Astrocyte (in vitro differentiated cells and primary cell): ENCODE measurements at regions not wholly inside any gene's neighbourhood (a gene's known extent, or its start where the extent isn't known, plus 50 kb on each side); places are given as distances from the start of the nearest gene placed in this dataset.

Experiments used
- DNase-seq: peaks from one replicate; pipeline ENCODE4 v3.0.0-alpha.2; 2010; ENCODE audit warnings: low read depth
- FAIRE-seq: peaks from 2 replicates; lab custom pipeline; 2011; peaks lifted over from hg19 to GRCh38; lab: Jason Lieb, UNC
- H2AFZ ChIP-seq: 2 replicates; pipeline ENCODE4 v1.6.0; 2012; ENCODE audit warnings: low read depth, low read length, inconsistent platforms
- H3K27ac ChIP-seq: 2 replicates; pipeline ENCODE4 v1.5.1; 2011; ENCODE audit warnings: low read depth, low read length, inconsistent platforms
- H3K27me3 ChIP-seq: 2 replicates; pipeline ENCODE4 v1.6.0; 2011; ENCODE audit warnings: low read length, inconsistent platforms; ENCODE audit not compliant: insufficient read depth
- H3K36me3 ChIP-seq: 2 replicates; pipeline ENCODE4 v1.5.1; 2011; ENCODE audit warnings: low read length, inconsistent platforms; ENCODE audit not compliant: insufficient read depth
- H3K4me1 ChIP-seq: 2 replicates; pipeline ENCODE4 v1.5.1; 2011; ENCODE audit warnings: low read length, inconsistent platforms; ENCODE audit not compliant: insufficient read depth
- H3K4me2 ChIP-seq: 2 replicates; pipeline ENCODE4 v1.6.0; 2012; ENCODE audit warnings: low read length, inconsistent platforms
- H3K4me3 ChIP-seq: 2 replicates; pipeline ENCODE4 v1.5.1; 2011; ENCODE audit warnings: low read depth, mild to moderate bottlenecking, low read length, inconsistent platforms; ENCODE audit not compliant: insufficient read depth
- H3K79me2 ChIP-seq: 2 replicates; pipeline ENCODE4 v1.6.0; 2012; ENCODE audit warnings: mild to moderate bottlenecking, low read length, inconsistent platforms; ENCODE audit not compliant: insufficient read depth
- H3K9ac ChIP-seq: 2 replicates; pipeline ENCODE4 v1.6.0; 2012; ENCODE audit warnings: mild to moderate bottlenecking, low read length, inconsistent platforms
- H3K9me3 ChIP-seq: 2 replicates; pipeline ENCODE4 v1.5.1; 2012; ENCODE audit warnings: low read depth, mild to moderate bottlenecking, low read length, inconsistent platforms; ENCODE audit not compliant: insufficient read depth
- H4K20me1 ChIP-seq: 2 replicates; pipeline ENCODE4 v1.6.0; 2012; ENCODE audit warnings: low read length, inconsistent platforms; ENCODE audit not compliant: insufficient read depth
- H3K27ac Mint-ChIP-seq: one replicate; pipeline ENCODE4 v1.8.0; 2021; ENCODE audit warnings: mild to moderate bottlenecking, mixed read lengths; ENCODE audit not compliant: unreplicated experiment
- H3K27me3 Mint-ChIP-seq: one replicate; pipeline ENCODE4 v1.8.0; 2021; ENCODE audit warnings: low read depth, mixed read lengths; ENCODE audit not compliant: unreplicated experiment
- H3K36me3 Mint-ChIP-seq: one replicate; pipeline ENCODE4 v1.8.0; 2021; ENCODE audit warnings: low read depth, mixed read lengths; ENCODE audit not compliant: unreplicated experiment
- H3K4me1 Mint-ChIP-seq: one replicate; pipeline ENCODE4 v1.8.0; 2021; ENCODE audit warnings: low read depth, mixed read lengths; ENCODE audit not compliant: unreplicated experiment
- H3K4me3 Mint-ChIP-seq: one replicate; pipeline ENCODE4 v1.8.0; 2021; ENCODE audit warnings: mild to moderate bottlenecking, moderate library complexity, mixed read lengths; ENCODE audit not compliant: unreplicated experiment
- H3K9me3 Mint-ChIP-seq: one replicate; pipeline ENCODE4 v1.8.0; 2021; ENCODE audit warnings: mild to moderate bottlenecking, mixed read lengths; ENCODE audit not compliant: unreplicated experiment
- CTCF ChIP-seq: IDR thresholded peaks from 2 replicates; pipeline ENCODE4 v1.5.1; 2011; ENCODE audit warnings: low read depth, mild to moderate bottlenecking, inconsistent platforms, low read length, moderate library complexity; ENCODE audit not compliant: insufficient read depth
- EZH2 ChIP-seq: IDR thresholded peaks from 2 replicates; pipeline ENCODE4 v1.6.1; 2012; ENCODE audit warnings: mild to moderate bottlenecking, low read length, inconsistent platforms; ENCODE audit not compliant: insufficient read depth

GRCh38 chr10:78729800-78730199 is 339.0 kb upstream of the ZMIZ1 start:
- H3K27ac Mint-ChIP-seq, result no peak overlapping the region
- H3K4me3 ChIP-seq, result no peak overlapping the region
- H3K36me3 ChIP-seq, result no peaks in the 10 kb centered on the region
- H3K4me3 Mint-ChIP-seq, result no peak overlapping the region
- no peaks in the 10 kb centered on the region for H3K36me3 Mint-ChIP-seq
- H3K4me1 ChIP-seq, result no peaks in the 10 kb centered on the region
- H3K4me2 ChIP-seq, result no peak overlapping the region
- H3K4me1 Mint-ChIP-seq, result peaks cover 3% of the 10 kb centered on the region
- no peak overlapping the region for H3K9ac ChIP-seq
- DNase-seq (no peak), FAIRE-seq (no peak)
- H3K27me3 ChIP-seq, result peaks cover 55% of the 10 kb centered on the region
- H3K9me3 Mint-ChIP-seq, result peaks cover 10% of the 10 kb centered on the region
- H2AFZ ChIP-seq, result no peak overlapping the region
- H3K27ac ChIP-seq, result no peak overlapping the region
- no peaks in the 10 kb centered on the region for H4K20me1 ChIP-seq
- no peak for TF ChIP-seq EZH2
- no peak for TF ChIP-seq CTCF
- H3K27me3 Mint-ChIP-seq, result peaks cover 82% of the 10 kb centered on the region
- H3K79me2 ChIP-seq, result no peaks in the 10 kb centered on the region
- no peaks in the 10 kb centered on the region for H3K9me3 ChIP-seq

GRCh38 chr10:78730754-78731153 is 338.0 kb upstream of the ZMIZ1 start:
- no peaks in the 10 kb centered on the region for H3K36me3 ChIP-seq
- TF ChIP-seq CTCF, result no peak
- TF ChIP-seq EZH2, result no peak
- no peak overlapping the region for H2AFZ ChIP-seq
- H3K9me3 Mint-ChIP-seq, result peaks cover 8% of the 10 kb centered on the region
- H3K4me2 ChIP-seq, result no peak overlapping the region
- H3K27ac Mint-ChIP-seq, result no peak overlapping the region
- no peak overlapping the region for H3K4me3 Mint-ChIP-seq
- H4K20me1 ChIP-seq, result no peaks in the 10 kb centered on the region
- no peaks in the 10 kb centered on the region for H3K4me1 ChIP-seq
- peaks cover 48% of the 10 kb centered on the region for H3K27me3 ChIP-seq
- H3K4me1 Mint-ChIP-seq, result peaks cover 3% of the 10 kb centered on the region
- H3K4me3 ChIP-seq, result no peak overlapping the region
- H3K9ac ChIP-seq, result no peak overlapping the region
- H3K36me3 Mint-ChIP-seq, result no peaks in the 10 kb centered on the region
- no peak overlapping the region for H3K27ac ChIP-seq
- no peaks in the 10 kb centered on the region for H3K9me3 ChIP-seq
- peaks cover 83% of the 10 kb centered on the region for H3K27me3 Mint-ChIP-seq
- FAIRE-seq, result no peak
- DNase-seq, result no peak
- no peaks in the 10 kb centered on the region for H3K79me2 ChIP-seq

DNA sequence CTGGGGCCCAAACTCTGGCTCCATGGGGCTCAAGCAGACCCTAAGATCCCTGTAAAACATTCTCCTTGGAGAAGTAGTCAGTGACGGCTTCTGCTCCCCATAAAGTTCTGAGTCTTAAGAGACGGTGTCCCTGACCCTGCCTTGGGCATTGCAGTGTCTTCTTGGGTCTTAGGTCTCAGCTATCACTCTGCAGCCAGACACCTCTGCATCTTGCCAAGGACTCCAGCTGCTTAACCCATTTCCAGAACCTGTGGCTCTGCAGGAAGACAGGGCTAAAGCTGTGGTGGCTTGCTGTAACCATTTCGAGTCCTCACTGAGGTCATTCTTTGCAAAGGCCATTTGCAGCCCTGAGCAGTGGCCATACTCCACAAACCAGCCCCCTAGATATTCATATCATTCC is 337.1 kb upstream of the ZMIZ1 start:
- Mint-ChIP-seq H3K9me3 (peaks cover 8% of the 10 kb centered on the region), H3K27me3 (peaks cover 77% of the 10 kb centered on the region), H3K27ac (no peak overlapping the region), H3K4me3 (no peak overlapping the region), H3K4me1 (peaks cover 3% of the 10 kb centered on the region), H3K36me3 (no peaks in the 10 kb centered on the region)
- Histone ChIP-seq H3K4me2 (no peak overlapping the region), H3K4me1 (no peaks in the 10 kb centered on the region), H3K9ac (no peak overlapping the region), H3K27me3 (peaks cover 49% of the 10 kb centered on the region), H3K27ac (no peak overlapping the region), H2AFZ (no peak overlapping the region), H3K36me3 (no peaks in the 10 kb centered on the region), H3K79me2 (no peaks in the 10 kb centered on the region), H3K9me3 (no peaks in the 10 kb centered on the region), H4K20me1 (no peaks in the 10 kb centered on the region), H3K4me3 (no peak overlapping the region)
- no peak for DNase-seq
- TF ChIP-seq EZH2 (no peak), CTCF (no peak)
- no peak for FAIRE-seq
